ENCODE measurements at regions not wholly inside any gene's neighbourhood (a gene's known extent, or its start where the extent isn't known, plus 50 kb on each side); places are given as distances from the start of the nearest gene placed in this dataset.

GRCh38 chr13:99829593-99830239 lies 141.9 kb downstream of the ZIC5 start:
- H3K4me1 Mint-ChIP-seq (ENCODE audit: low read depth) = no peaks in the 10 kb centered on the region
- H3K27me3 Mint-ChIP-seq = no peaks in the 10 kb centered on the region
- no peak overlapping the region for H3K27ac Mint-ChIP-seq

DNA sequence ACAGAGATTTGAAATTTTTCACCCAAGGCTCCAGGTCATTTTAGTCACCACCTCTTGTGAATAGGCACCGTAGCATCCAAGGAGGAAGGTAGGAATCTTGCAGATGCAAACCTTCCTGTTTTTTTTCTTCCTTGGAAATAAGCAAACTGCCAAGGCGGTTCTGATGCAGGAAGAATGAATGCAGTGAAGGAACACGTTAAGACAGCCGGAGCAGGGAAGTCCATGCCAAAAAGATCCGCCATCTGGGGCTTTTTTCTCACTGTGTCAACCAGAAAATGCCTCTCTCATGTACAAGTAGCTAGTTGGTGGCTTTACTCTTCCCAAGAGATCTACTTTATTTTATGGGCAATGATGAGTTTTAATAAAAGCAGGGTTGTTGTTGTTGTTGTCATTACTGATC lies 142.4 kb downstream of the ZIC5 start:
- Mint-ChIP-seq H3K27ac (no peak overlapping the region), H3K36me3 (ENCODE audit: low read depth) (no peaks in the 10 kb centered on the region), H3K4me1 (ENCODE audit: low read depth) (no peaks in the 10 kb centered on the region), H3K4me3 (no peak overlapping the region), H3K9me3 (no peaks in the 10 kb centered on the region), H3K27me3 (no peaks in the 10 kb centered on the region)
- no peak for DNase-seq

More at GRCh38 chr13:99829593-99830239, 141.9 kb downstream of the ZIC5 start:
- no peak for DNase-seq
- H3K36me3 Mint-ChIP-seq (ENCODE audit: low read depth) = no peaks in the 10 kb centered on the region
- H3K9me3 Mint-ChIP-seq = no peaks in the 10 kb centered on the region
- H3K4me3 Mint-ChIP-seq = no peak overlapping the region

GRCh38 chr13:99828735-99829134 lies 142.8 kb downstream of the ZIC5 start:
- no peaks in the 10 kb centered on the region for H3K36me3 Mint-ChIP-seq (ENCODE audit: low read depth)
- no peaks in the 10 kb centered on the region for H3K4me1 Mint-ChIP-seq (ENCODE audit: low read depth)
- H3K27ac Mint-ChIP-seq = no peak overlapping the region
- H3K4me3 Mint-ChIP-seq = no peak overlapping the region
- H3K27me3 Mint-ChIP-seq = no peaks in the 10 kb centered on the region
- no peak for DNase-seq
- no peaks in the 10 kb centered on the region for H3K9me3 Mint-ChIP-seq

GRCh38 chr13:99828123-99828522 lies 143.4 kb downstream of the ZIC5 start:
- Mint-ChIP-seq H3K27ac (no peak overlapping the region), H3K27me3 (no peaks in the 10 kb centered on the region), H3K4me1 (ENCODE audit: low read depth) (no peaks in the 10 kb centered on the region), H3K36me3 (ENCODE audit: low read depth) (no peaks in the 10 kb centered on the region), H3K9me3 (no peaks in the 10 kb centered on the region), H3K4me3 (no peak overlapping the region)
- DNase-seq = no peak

DNA sequence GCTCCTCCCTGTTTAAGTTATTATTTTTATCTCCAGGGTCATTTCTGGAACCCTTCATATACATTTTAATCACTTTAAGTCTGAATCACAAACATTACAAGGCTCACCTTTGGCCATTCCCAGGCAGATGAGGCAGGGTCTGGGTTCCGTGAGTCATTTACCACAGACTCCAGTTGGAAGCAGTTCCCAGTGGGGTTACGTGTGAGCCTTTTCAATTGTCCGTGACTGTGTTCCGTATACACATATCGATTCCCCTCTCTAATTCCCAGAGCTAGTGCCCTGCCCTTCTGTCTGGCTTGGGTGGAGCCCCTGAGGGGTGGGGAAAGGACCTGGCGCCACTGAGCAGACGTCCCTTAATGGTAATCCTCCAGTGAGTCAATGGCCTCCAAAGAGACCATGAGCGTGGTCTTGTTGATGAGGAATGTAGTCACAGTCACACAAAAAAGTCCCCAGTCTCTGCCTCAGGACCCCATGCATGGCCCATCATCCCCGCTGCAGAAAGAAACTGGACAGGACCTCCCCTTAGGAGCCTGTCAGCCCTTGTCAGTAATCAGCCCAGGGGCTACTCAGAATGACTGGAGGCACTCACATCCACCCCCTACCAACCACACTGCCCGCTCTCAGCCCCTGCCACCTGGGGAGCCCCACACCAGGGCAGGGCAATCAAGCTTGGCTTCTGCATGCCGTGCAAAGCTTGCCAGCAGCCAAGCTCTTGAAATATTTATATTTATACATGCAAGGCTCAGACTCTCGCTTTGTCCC lies 144.4 kb downstream of the ZIC5 start:
- no peak overlapping the region for H3K27ac Mint-ChIP-seq
- H3K4me1 Mint-ChIP-seq (ENCODE audit: low read depth) = no peaks in the 10 kb centered on the region

GRCh38 chr13:99823961-99824360 lies 147.6 kb downstream of the ZIC5 start:
- no peaks in the 10 kb centered on the region for H3K36me3 Mint-ChIP-seq (ENCODE audit: low read depth)
- no peaks in the 10 kb centered on the region for H3K27me3 Mint-ChIP-seq

More for the DNA sequence above, 144.4 kb downstream of the ZIC5 start:
- Mint-ChIP-seq H3K36me3 (ENCODE audit: low read depth) (no peaks in the 10 kb centered on the region), H3K4me3 (no peak overlapping the region), H3K27me3 (no peaks in the 10 kb centered on the region), H3K9me3 (no peaks in the 10 kb centered on the region)
- no peak for DNase-seq

DNA sequence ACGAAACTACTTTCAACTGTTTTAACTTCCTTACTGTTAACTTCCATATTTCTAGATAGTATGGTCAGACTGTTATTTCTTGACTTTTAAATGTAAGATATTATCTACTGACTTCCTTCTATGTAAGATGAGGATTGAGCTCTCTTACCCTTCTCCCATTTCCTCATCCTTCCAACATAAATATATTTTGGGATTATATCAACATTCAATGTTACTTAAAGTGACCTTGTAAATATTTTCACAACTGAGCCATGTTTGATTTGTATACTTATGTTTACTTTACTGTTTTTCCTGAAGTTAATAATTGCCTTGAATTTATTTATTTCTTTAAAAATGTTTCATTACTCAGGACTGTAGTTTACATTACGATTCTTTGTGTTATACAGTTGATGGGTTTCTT lies 148.7 kb downstream of the ZIC5 start:
- H3K9me3 Mint-ChIP-seq = no peaks in the 10 kb centered on the region
- H3K4me3 Mint-ChIP-seq = no peak overlapping the region
- no peak for DNase-seq
- peaks cover 10% of the 10 kb centered on the region for H3K4me1 Mint-ChIP-seq (ENCODE audit: low read depth)
- H3K27me3 Mint-ChIP-seq = no peaks in the 10 kb centered on the region
- H3K27ac Mint-ChIP-seq = no peak overlapping the region
- H3K36me3 Mint-ChIP-seq (ENCODE audit: low read depth) = no peaks in the 10 kb centered on the region

More at GRCh38 chr13:99823961-99824360, 147.6 kb downstream of the ZIC5 start:
- Mint-ChIP-seq H3K4me1 (ENCODE audit: low read depth) (no peaks in the 10 kb centered on the region), H3K9me3 (no peaks in the 10 kb centered on the region), H3K4me3 (no peak overlapping the region), H3K27ac (no peak overlapping the region)
- DNase-seq = no peak

GRCh38 chr13:99821741-99822140 lies 149.8 kb downstream of the ZIC5 start:
- Mint-ChIP-seq H3K4me1 (ENCODE audit: low read depth) (peaks cover 16% of the 10 kb centered on the region), H3K36me3 (ENCODE audit: low read depth) (no peaks in the 10 kb centered on the region), H3K27me3 (no peaks in the 10 kb centered on the region), H3K9me3 (no peaks in the 10 kb centered on the region), H3K4me3 (no peak overlapping the region), H3K27ac (no peak overlapping the region)
- DNase-seq = no peak

DNA sequence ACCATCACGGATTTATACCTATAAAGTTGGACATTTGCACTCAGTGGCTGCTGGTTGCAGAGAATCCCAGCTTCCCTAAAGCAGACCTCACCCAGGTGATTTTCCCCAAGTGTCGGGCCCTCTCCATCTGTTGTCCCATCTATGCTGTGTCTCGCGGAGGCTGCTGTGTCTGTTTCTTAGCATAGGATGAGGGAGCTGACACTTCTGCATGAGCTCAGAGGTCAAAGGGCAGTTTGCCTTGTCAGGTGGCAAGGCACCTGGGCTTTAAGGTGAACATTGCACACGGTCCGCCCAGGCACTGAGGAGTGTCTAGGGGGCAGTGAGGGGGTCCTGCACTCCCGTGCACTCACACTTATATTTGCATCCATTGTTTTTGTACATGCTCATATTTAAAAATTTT lies 151.6 kb downstream of the ZIC5 start:
- peaks cover 17% of the 10 kb centered on the region for H3K4me1 Mint-ChIP-seq (ENCODE audit: low read depth)
- H3K9me3 Mint-ChIP-seq = no peaks in the 10 kb centered on the region
- no peak overlapping the region for H3K4me3 Mint-ChIP-seq
- H3K36me3 Mint-ChIP-seq (ENCODE audit: low read depth) = no peaks in the 10 kb centered on the region
- no peak for DNase-seq
- H3K27ac Mint-ChIP-seq = no peak overlapping the region
- H3K27me3 Mint-ChIP-seq = no peaks in the 10 kb centered on the region

GRCh38 chr13:99816321-99816720 lies 155.2 kb downstream of the ZIC5 start:
- no peak overlapping the region for H3K4me3 Mint-ChIP-seq

GRCh38 chr13:99813336-99814095 lies 158.1 kb downstream of the ZIC5 start:
- no peak overlapping the region for H3K27ac Mint-ChIP-seq
- DNase-seq = no peak
- H3K4me1 Mint-ChIP-seq (ENCODE audit: low read depth) = peaks cover 14% of the 10 kb centered on the region
- H3K9me3 Mint-ChIP-seq = no peaks in the 10 kb centered on the region
- H3K36me3 Mint-ChIP-seq (ENCODE audit: low read depth) = no peaks in the 10 kb centered on the region
- H3K4me3 Mint-ChIP-seq = no peak overlapping the region
- no peaks in the 10 kb centered on the region for H3K27me3 Mint-ChIP-seq

More at GRCh38 chr13:99816321-99816720, 155.2 kb downstream of the ZIC5 start:
- peaks cover 17% of the 10 kb centered on the region for H3K4me1 Mint-ChIP-seq (ENCODE audit: low read depth)
- H3K27me3 Mint-ChIP-seq = no peaks in the 10 kb centered on the region
- H3K9me3 Mint-ChIP-seq = no peaks in the 10 kb centered on the region
- no peak for DNase-seq
- H3K27ac Mint-ChIP-seq = no peak overlapping the region
- no peaks in the 10 kb centered on the region for H3K36me3 Mint-ChIP-seq (ENCODE audit: low read depth)

GRCh38 chr13:99812625-99813024 lies 158.9 kb downstream of the ZIC5 start:
- peaks cover 5% of the 10 kb centered on the region for H3K4me1 Mint-ChIP-seq (ENCODE audit: low read depth)
- H3K27me3 Mint-ChIP-seq = no peaks in the 10 kb centered on the region
- DNase-seq = no peak
- no peaks in the 10 kb centered on the region for H3K36me3 Mint-ChIP-seq (ENCODE audit: low read depth)
- H3K27ac Mint-ChIP-seq = no peak overlapping the region
- H3K9me3 Mint-ChIP-seq = no peaks in the 10 kb centered on the region
- no peak overlapping the region for H3K4me3 Mint-ChIP-seq

- Mint-ChIP-seq H3K36me3 (ENCODE audit: low read depth) (no peaks in the 10 kb centered on the region), H3K4me1 (ENCODE audit: low read depth) (no peaks in the 10 kb centered on the region), H3K27ac (no peak overlapping the region), H3K4me3 (no peak overlapping the region), H3K9me3 (no peaks in the 10 kb centered on the region), H3K27me3 (no peaks in the 10 kb centered on the region)
- no peak for DNase-seq
Observed at GRCh38 chr13:99811067-99811700, 160.4 kb downstream of the ZIC5 start.

DNA sequence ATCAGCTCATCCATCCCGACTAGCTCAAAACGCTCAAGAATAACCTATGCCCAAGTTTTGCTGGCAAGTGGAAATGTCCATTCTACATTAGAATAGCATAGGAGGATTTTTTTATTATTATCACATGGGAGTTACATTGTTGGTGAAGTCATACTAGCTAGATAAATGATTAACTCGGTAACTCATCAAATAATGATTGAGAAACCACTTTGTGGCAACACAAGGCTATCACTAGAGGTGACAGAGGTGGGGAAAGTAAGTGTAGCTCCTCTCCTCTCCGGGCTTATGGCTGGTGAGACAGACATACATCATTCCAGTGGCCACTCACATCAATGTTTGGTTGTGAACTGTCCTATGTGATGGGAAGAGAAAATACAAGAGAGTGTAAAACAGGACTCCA lies 161.6 kb downstream of the ZIC5 start:
- H3K27ac Mint-ChIP-seq = no peak overlapping the region
- DNase-seq = no peak
- H3K4me1 Mint-ChIP-seq (ENCODE audit: low read depth) = no peaks in the 10 kb centered on the region
- H3K27me3 Mint-ChIP-seq = no peaks in the 10 kb centered on the region
- H3K9me3 Mint-ChIP-seq = no peaks in the 10 kb centered on the region
- H3K36me3 Mint-ChIP-seq (ENCODE audit: low read depth) = no peaks in the 10 kb centered on the region
- H3K4me3 Mint-ChIP-seq = no peak overlapping the region
